ENCODE measurements at regions not wholly inside any gene's neighbourhood (a gene's known extent, or its start where the extent isn't known, plus 50 kb on each side); places are given as distances from the start of the nearest gene placed in this dataset.

- Histone ChIP-seq H3K36me3 (ENCODE audit: control insufficient read depth, insufficient read depth, low read length) (no peaks in the 10 kb centered on the region), H3K4me3 (ENCODE audit: low read depth, low read length) (no peak overlapping the region), H3K27me3 (ENCODE audit: control insufficient read depth, insufficient read depth, low read length) (no peaks in the 10 kb centered on the region)
- FAIRE-seq (no peak), DNase-seq (ENCODE audit: low read depth) (no peak)
- no peak for TF ChIP-seq CTCF (IDR thresholded peaks at IDR 0.05; ENCODE audit: insufficient read depth, low read length, severe bottlenecking)
These were observed 75.4 kb downstream of the CDC7 start for GRCh38 chr1:91575909-91576519.

GRCh38 chr1:91578320-91579109 is 77.9 kb downstream of the CDC7 start:
- no peaks in the 10 kb centered on the region for H3K36me3 ChIP-seq (ENCODE audit: control insufficient read depth, insufficient read depth, low read length)
- FAIRE-seq: no peak
- no peak overlapping the region for H3K4me3 ChIP-seq (ENCODE audit: low read depth, low read length)
- no peaks in the 10 kb centered on the region for H3K27me3 ChIP-seq (ENCODE audit: control insufficient read depth, insufficient read depth, low read length)
- DNase-seq (ENCODE audit: low read depth): no peak
- no peak for TF ChIP-seq CTCF (IDR thresholded peaks at IDR 0.05; ENCODE audit: insufficient read depth, low read length, severe bottlenecking)

- no peak for TF ChIP-seq CTCF (IDR thresholded peaks at IDR 0.05; ENCODE audit: insufficient read depth, low read length, severe bottlenecking)
- no peak for FAIRE-seq
These were observed 79.1 kb downstream of the CDC7 start for GRCh38 chr1:91579658-91580228.

GRCh38 chr1:91582431-91582921 is 81.8 kb downstream of the CDC7 start:
- Histone ChIP-seq H3K4me3 (ENCODE audit: low read depth, low read length) (no peak overlapping the region), H3K27me3 (ENCODE audit: control insufficient read depth, insufficient read depth, low read length) (no peaks in the 10 kb centered on the region), H3K36me3 (ENCODE audit: control insufficient read depth, insufficient read depth, low read length) (no peaks in the 10 kb centered on the region)
- TF ChIP-seq CTCF (IDR thresholded peaks at IDR 0.05; ENCODE audit: insufficient read depth, low read length, severe bottlenecking): no peak
- FAIRE-seq: peak; percentile 96
- peak; percentile 96 for DNase-seq (ENCODE audit: low read depth)

More at GRCh38 chr1:91579658-91580228, 79.1 kb downstream of the CDC7 start:
- no peak overlapping the region for H3K4me3 ChIP-seq (ENCODE audit: low read depth, low read length)
- no peak for DNase-seq (ENCODE audit: low read depth)
- no peaks in the 10 kb centered on the region for H3K36me3 ChIP-seq (ENCODE audit: control insufficient read depth, insufficient read depth, low read length)
- H3K27me3 ChIP-seq (ENCODE audit: control insufficient read depth, insufficient read depth, low read length): no peaks in the 10 kb centered on the region

GRCh38 chr1:91583326-91583755 is 82.7 kb downstream of the CDC7 start:
- FAIRE-seq (no peak), DNase-seq (ENCODE audit: low read depth) (peak; percentile 95)
- no peaks in the 10 kb centered on the region for H3K27me3 ChIP-seq (ENCODE audit: control insufficient read depth, insufficient read depth, low read length)
- TF ChIP-seq CTCF (IDR thresholded peaks at IDR 0.05; ENCODE audit: insufficient read depth, low read length, severe bottlenecking): no peak
- H3K4me3 ChIP-seq (ENCODE audit: low read depth, low read length): no peak overlapping the region
- no peaks in the 10 kb centered on the region for H3K36me3 ChIP-seq (ENCODE audit: control insufficient read depth, insufficient read depth, low read length)
